HG02678 (cell line): ENCODE measurements at regions not wholly inside any gene's neighbourhood (a gene's known extent, or its start where the extent isn't known, plus 50 kb on each side); places are given as distances from the start of the nearest gene placed in this dataset.

ENCODE experiments used
- ATAC-seq: cut with Tn5 transposase; IDR thresholded peaks from one replicate; pipeline ENCODE4 v1.9.1; 2021; ENCODE audit warnings: mild to moderate bottlenecking, moderate library complexity; ENCODE audit not compliant: unreplicated experiment

DNA sequence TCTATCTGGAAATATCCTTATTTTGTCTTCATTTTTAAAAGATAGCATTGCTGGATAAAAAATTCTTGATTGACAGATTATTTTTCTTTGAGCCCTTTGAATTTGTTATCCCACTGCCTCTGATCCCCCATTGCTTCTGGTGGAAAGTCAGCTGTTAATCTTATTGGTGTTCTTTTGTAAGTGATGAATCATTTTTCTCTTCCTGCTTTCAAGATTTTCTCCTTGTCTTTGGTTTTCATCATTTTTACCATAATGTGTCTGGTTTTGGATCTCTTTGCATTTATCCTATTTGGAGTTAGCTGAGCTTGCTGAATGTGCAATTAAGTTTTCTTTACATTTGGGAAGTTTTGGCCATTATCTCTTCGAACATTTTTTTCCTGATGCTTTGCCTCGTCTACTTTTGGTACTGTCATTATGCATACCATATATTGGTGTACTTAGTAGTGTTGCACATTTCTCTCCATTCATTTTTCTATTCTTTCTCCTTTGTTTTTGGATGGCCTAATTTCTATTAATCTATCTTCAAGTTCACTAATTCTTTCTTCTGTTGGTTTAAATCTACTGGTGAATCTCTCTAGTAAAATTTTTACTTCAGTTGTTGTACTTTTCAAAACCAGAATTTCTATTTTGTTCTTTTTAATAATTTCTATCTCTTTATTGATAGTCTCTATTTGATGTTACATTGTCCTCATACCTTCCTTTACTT is 440.0 kb upstream of the PROK2 start:
- ATAC-seq, result no peak

- no peak for ATAC-seq
Observed at GRCh38 chr3:72223628-72224027, 438.7 kb upstream of the PROK2 start.

GRCh38 chr3:72223116-72223515 is 438.2 kb upstream of the PROK2 start:
- no peak for ATAC-seq

DNA sequence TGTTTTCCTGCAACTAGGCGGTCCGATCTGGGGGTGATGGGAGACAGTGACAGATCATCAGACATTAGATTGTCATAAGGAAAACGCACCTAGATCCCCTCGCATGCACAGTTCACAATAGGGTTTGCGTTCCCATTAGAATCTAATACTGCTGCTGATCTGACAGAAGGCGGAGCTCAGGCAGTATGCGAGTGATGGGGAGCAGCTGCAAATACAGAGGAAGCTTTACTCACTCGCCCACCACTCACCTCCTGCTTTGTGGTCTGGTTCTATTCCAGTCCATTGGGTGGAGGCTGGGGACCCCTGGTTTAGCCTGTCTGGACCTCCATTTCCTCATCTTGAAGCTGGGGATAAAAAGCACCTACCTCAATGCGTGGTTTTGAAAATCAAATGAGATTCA is 437.5 kb upstream of the PROK2 start:
- no peak for ATAC-seq

GRCh38 chr3:72220946-72221345 is 436.0 kb upstream of the PROK2 start:
- ATAC-seq, result no peak

- no peak for ATAC-seq
Observed at GRCh38 chr3:72219752-72220151, 434.8 kb upstream of the PROK2 start.

DNA sequence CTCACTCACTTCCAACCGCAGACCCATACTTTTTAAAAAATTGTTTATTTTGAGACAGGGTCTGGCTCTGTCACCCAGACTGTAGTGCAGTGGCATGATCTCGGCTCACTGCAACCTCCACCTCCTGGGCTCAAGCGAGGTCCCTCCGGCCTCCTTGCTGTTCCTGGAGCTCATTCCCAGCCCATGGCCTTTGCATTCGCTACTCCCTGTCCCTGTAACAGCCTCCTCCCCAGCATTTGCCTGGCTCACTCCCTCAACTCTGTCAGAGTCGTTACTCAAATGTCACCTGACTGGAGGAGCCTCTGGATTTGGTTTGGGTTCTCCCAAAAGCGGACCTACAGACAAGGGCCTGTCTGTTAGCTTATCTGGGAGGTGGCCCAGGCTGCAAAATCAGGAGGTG is 432.6 kb upstream of the PROK2 start:
- ATAC-seq, result no peak

DNA sequence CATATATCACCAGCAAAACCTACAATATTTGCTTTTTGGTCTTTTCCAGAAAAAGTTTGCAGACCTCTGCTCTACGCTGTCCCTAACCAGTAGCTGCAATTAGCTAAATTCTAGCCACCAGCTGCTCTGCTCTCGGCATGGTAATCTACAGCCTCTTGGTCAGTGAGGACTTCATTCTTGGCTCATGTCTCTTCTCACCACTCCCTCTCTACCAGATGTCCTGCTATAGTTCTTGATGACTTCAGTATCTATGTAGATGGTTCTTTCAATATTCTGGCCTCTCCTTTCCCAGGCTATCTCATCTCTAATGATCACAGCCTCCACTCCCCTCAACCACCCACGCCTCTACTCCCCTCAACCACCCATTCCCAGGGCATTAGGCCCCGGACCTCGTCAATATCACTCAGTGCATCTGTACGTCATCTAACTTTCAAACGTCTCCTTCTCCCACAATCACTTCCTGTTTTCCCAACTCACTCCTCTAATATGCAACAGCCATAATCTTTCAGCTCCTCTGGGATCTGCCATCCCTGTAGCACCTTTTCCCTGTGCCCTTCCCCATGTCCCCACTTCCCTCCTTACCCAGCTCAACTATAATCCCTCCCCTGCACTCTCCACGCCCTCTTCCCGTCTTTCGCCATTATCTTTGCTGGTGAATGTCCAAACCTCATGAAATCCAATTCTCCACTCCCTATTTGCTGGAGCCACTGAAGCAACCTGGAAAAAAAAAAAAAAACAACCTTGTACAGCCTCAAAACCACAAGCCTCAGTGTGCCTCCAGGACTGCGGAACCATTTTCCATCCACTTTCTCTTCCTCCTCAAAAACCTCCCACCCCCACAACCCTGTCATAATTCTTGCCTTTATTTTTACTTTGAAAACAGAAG is 429.4 kb upstream of the PROK2 start:
- no peak for ATAC-seq

GRCh38 chr3:72213296-72214065 is 428.5 kb upstream of the PROK2 start:
- ATAC-seq, result no peak

DNA sequence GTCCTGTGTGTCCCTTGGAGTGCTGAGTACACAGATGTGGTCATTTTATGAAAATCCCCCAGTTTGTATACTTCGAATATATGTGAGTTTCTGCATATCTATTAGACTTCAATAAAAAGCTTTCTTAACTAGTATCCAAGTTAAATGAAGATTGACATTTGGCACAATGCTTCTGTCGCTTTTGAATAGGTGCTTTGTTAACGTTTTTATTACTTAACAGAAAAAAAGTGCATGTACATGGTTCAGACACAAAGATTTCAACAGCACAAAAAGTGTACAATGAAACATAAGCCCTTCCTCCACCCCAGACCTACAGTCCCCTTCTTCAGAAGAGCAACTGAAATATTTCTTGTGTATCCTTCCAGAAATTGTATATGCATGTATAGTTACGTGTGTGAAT is 427.4 kb upstream of the PROK2 start:
- ATAC-seq, result no peak

DNA sequence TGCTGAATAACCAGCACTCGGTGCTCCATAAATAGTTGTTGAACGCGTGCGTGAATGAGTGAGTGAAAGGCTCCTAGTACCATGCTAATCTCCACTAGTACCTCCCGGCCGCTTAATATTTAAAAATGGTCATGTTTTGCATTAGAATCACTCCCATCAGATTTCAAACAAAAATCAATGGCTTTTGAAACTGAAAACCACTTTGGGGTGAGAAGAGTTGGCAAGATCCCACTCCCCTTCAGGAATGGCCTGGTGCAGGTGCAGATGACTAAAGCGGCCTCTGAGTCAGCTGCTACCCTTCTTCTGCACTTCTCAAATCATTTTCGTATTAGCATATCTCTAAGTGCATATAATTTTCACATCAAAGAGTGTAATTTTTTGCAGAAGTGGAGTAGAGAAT is 425.3 kb upstream of the PROK2 start:
- ATAC-seq, result no peak

DNA sequence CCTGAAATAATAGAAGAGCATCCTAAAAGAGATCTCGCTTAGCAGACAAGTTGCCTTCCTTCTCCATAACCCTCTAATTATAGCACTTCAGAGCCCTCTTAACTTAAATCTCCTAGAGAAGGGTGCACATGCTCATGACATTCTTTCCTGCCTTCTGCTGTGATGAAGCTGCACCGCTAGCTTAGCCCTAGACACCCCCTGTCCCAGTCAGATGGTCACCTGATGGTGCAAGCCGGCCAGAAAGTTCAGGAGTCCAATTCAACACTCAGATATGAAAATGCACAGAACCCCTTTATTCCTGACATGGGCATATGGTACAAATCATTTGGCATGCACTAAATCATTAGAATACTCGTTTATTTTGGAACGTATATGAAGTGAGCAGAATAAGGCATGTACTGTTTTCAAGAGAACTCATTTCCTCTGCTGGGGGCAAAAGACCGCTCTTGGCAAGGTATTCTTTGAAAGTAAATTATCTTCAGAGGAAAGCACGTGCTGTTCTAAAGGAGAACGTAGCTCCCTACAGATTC is 420.4 kb upstream of the PROK2 start:
- ATAC-seq, result no peak

GRCh38 chr3:72204452-72204851 is 419.5 kb upstream of the PROK2 start:
- no peak for ATAC-seq

- no peak for ATAC-seq
Observed at GRCh38 chr3:72203613-72204349, 418.8 kb upstream of the PROK2 start.

GRCh38 chr3:72203105-72203504 is 418.2 kb upstream of the PROK2 start:
- ATAC-seq, result no peak

GRCh38 chr3:72200332-72200731 is 415.4 kb upstream of the PROK2 start:
- no peak for ATAC-seq

- no peak for ATAC-seq
Observed at GRCh38 chr3:72199530-72199929, 414.6 kb upstream of the PROK2 start.

- ATAC-seq, result no peak
Observed at GRCh38 chr3:72196377-72196929, 411.5 kb upstream of the PROK2 start.

DNA sequence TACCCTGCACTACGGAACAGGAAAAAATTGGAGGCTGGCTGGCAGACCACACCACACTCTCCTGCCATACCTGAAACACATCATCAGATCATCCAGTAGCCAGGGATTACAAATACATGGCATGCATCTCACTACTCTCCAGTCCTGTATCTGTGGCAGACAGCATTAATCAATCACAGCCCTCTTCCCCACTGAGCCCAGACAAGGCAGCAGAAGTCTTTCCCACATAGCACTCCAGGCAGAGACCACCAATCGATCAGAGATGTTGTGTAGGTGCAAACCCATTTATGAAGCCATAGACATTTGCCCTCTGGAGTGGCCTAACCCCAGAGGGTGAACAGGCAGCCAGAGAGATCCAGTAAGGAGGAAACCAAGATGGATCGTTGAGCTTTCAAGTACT is 410.9 kb upstream of the PROK2 start:
- ATAC-seq, result no peak

- ATAC-seq, result no peak
Observed at GRCh38 chr3:72194458-72194857, 409.5 kb upstream of the PROK2 start.
